Islet of Langerhans (tissue), 1 donor: ENCODE measurements at regions not wholly inside any gene's neighbourhood (a gene's known extent, or its start where the extent isn't known, plus 50 kb on each side); places are given as distances from the start of the nearest gene placed in this dataset.
A peak's percentile ranks its signal among the peaks of the same experiment; 100 is the strongest.

ENCODE experiments used
- FAIRE-seq: peaks from one replicate; lab custom pipeline; 2011; peaks lifted over from hg19 to GRCh38; lab: Jason Lieb, UNC

DNA sequence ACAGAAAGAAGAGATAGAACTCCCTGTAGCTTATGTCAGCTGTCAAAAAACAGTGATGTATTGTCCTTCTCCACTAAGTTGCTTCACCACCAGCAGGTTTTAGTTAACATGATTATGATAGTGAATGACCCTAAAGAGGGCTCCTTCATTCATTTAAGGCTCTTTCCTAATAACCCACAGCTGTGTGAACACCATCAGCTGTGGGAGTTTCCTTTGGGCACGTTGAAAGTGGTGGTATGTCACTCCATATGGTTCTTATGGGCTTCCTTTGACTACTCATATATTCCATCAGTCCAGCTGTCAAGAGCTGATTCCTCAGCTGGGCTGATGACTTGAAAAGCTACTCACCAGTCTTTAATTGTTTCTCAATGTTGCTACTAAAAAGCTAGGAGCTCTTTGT is 210.3 kb downstream of the UBE2E3 start:
- no peak for FAIRE-seq

DNA sequence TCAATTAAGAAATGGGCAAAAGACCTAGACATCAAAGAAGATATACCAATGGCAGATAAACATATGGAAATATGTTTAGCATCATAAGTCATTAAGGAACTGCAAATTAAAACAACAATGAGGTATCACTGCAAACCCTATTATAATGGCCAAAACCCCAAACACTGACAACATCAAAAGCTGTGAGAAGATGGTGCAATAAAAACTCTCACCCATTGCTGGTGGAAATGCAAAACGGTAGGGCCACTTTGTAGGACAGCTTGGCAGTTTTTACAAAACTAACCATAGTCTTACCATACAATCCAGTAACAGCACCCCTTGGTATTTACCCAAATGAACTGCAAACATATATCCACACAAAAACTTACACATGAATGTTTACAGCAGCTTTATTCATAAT is 213.1 kb downstream of the UBE2E3 start:
- FAIRE-seq, result no peak

DNA sequence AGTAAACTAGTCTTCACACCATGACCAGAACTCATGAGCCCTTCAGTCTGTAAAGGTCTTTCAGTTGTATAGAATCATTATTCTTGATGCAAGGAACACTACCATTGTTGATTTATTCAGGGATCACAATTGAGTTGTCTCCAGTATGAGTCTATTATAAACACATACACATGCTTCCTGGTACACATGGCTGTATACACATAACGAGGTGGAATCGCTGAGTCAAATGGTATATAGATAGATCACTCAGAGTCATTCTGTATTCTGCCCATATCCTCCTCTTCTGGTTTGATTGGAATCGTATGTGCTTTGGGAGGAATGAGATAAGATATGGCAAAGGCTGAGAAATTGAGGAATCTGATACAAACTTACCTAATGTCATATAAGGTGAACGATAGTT is 216.0 kb downstream of the UBE2E3 start:
- no peak for FAIRE-seq

DNA sequence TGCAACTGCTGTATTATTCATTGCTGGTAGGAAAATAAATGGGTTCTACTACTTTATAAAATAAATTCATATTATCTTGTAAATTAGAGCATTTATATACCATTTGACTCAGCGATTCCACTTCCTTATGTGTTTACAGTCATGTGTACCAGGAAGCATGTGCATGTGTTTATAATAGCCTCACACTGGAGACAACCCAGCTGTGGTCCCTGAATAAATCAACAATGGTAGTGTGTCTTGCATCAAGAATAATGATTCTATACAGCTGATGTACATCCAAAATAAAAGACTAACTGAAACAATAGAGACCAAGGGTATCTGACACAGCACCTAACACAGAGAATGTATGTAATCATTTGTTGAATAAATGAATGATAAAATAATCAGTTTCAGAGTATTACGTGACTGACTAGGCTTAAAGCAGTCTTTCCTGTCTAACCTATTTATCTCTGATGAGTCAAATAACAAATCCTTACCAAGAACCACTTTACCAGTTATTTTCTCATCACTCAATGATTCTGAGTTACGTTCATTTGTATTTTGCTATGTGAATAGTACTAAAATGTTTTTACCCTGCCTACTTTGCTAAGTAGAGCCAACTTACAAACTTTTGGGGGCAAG is 216.8 kb downstream of the UBE2E3 start:
- no peak for FAIRE-seq

DNA sequence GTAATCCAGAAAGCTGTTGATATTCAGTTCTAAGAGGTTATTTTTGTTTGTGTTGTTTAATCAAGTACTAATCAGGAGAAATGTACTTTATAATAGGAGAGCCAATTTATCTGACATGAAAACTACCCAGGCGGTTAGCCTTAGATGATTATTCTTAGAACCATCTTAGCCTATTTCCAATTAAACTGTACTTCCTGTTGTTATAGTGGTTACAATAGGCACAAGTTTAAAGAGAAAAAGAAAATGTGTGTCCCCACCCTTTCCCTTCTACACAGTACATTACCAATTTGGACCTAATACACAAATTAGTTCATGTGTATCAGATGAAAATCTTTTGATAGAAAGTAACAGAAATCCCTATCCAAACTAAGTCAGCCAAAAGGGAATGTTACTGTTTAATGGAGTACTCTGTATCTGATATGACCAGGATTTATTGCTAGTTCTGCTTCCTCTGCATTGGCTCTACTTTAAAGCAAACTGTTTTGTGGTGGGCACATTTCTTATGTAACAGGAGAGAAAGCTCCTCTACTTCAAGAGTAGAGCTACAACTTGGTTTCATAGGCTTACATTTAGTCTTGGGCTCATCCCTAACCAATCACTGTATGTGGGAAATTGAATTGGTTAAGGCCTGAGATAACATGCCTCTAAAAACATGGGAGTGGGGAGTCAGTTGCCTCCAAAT is 217.9 kb downstream of the UBE2E3 start:
- no peak for FAIRE-seq

DNA sequence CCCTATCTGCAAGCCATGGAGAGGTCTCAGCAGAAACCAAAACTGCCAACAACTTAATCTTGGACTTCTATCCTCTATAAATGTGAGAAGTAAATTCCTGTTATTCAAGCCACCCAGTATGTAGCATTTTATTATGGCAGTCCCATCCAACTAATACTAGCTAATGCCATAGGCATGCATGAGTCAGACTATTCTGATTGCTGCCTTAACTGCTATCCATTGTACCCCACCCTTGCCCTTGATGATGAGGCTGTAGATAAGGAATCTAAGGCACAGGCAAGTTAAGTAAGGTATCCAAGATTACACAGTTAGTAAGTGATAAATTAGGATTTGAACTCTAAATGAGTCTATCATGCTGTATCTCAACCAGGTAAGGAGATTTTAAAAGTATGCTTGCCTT is 223.0 kb downstream of the UBE2E3 start:
- no peak for FAIRE-seq

DNA sequence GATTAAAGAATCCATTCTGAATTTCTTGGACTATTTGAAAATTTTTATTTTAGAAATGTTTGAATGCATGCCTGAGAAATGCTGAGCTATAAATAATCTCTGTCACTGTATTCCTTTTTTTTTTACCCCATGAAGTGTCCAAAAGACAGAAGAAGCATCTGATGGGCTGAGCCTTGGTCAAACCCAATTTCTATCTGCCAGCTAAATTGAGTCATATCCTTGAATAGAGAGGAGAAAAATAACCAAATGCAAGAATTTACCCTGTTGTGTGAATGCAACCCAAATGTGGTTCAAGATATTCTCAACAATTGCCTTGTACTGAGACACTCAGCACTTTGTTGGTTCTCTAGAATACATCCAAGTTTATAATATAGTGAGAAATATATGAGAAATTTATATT is 223.5 kb downstream of the UBE2E3 start:
- FAIRE-seq, result no peak

DNA sequence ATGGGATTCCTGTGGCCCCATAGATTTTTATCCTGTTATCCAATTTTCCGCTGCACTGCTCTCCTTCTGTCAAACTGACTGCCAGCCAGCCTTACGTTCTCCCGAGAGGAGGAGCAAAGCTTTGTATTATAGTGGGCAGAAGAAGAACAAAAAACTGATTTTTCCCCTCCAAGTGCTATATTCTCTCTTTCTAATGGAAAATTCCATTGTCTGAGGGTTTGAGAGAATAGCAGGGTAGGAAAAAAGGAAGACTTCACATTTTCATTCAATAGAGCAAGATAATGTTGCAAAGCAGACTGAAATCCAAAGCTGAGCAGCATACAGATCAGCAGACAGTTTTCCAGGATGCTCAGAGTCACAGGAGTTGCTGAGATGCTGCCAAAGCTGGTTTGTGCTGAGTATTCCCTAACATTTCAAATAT is 238.0 kb downstream of the UBE2E3 start:
- FAIRE-seq, result no peak

DNA sequence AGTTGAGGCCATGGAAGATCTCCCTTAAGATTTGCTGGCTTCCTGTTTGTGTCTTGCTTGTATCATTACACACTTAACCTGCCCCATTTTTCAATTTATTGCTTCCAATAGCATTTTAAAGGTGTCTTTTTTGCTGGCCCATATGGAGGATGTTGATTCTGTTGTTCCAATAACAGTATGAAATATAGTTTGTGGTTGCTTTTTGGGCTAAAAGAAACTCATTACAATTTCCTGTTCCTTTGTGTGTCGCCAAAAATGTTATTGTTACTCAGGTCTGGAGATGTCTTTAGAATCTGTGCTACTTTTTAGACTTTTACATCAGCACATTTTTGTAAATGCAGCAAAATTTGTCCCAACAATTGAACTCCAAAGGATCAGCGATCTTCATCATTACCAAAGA is 234.0 kb upstream of the ITGA4 start:
- no peak for FAIRE-seq

DNA sequence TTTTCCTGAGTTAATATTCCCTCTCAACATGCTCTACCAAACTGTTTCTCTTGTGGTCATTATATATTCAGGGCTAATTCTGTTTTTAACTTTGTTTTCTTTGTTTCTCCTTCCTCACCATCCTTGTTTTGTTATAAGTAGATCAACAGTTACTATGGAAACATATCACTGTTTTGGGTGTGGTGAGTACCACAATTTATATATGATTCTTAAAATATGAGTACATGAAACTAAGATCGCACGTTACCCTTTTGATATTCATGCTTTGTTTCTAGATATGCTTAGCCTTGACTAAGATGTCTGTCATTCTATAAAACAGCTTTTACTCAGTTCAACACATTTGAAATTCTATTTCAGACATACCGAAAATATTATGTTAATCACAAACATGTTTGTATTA is 232.3 kb upstream of the ITGA4 start:
- FAIRE-seq, result no peak

DNA sequence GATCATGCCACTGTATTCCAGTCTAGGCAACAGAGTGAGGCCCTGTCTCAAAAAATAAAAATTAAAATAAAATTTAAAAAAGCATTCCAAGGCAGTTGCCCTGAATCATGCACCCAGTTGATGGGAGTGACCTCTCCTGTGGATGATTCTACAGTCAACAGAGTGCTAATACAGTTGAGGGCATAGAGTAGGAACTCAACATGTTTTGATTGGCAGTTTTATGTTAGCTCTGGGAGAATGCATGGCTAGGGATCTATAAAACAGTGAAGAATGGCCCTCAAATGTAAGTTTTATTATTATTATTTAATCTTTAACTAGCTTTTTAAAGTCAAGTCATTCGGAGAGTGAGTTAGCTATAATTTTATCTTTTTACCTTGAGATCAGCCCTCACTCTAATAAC is 228.5 kb upstream of the ITGA4 start:
- no peak for FAIRE-seq

DNA sequence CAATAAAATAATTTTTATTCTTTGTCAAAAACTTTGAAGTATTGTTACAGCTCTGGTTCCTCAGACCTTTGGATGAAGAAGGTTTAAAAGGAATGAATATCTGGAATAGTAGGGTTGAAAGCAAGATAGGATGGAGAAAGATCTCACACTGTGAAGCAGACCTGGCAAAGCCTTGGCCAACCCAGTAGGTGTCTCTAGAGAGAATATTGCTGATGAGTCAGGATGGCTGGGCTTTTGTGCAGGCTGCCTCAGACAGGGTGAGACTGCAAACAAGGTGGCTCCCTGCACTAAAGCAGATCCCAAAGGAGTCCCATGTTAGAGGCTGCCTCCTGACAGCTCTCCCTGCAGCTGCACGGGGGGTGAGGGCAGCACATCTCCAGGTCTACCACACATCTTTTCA is 226.0 kb upstream of the ITGA4 start:
- no peak for FAIRE-seq

DNA sequence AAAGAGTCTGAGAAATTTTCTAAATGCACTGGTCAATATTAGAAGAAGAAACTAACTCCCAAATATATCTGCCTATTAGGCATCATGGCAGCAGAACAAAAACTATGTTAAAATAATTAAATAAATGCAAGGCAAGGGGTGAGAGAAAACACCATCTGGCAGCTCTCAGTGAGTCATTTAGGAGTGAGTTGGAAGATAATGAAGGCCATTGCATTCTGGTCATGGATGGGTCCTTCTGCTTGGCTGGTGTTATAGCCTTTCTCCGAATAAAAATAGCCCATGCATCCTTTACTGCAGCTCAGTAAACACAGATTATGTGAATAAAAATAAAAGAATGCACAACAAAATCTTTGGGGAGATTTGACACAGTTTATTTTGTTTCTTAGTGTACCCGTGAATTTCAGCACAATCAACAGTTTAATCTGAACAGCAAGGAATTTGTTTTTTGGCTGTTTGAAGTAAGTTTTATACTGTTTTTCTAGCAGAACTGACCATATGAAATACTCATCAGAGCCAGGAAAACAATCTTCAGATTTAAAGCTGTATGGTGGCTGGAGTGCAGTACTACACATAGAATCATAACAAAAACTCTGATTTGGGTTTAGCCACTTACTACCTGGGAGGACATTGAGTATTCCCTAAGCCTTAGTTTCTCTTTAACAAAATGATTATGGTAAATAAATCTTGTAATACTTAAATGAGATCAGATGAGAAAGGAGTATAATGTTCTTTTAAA is 225.1 kb upstream of the ITGA4 start:
- peak; percentile 27 for FAIRE-seq

DNA sequence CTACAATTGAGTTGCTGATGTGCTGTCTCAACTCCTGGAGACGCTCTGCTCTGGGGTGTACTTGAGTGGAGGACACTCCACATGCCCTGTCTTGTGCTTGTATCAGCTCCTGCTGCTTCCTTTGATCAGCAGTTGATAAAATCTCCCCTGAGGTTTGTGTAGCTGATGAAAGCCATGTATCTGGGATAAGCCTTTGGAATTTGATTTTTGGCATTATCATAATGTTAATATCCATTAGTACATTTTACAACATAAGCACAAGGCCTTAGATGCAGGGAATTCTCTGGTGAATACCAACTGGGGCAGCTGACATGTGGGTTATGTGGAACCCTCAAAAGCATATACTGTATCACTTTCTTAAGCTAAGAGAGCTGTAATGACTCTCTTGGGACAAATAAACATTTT is 222.7 kb upstream of the ITGA4 start:
- no peak for FAIRE-seq

DNA sequence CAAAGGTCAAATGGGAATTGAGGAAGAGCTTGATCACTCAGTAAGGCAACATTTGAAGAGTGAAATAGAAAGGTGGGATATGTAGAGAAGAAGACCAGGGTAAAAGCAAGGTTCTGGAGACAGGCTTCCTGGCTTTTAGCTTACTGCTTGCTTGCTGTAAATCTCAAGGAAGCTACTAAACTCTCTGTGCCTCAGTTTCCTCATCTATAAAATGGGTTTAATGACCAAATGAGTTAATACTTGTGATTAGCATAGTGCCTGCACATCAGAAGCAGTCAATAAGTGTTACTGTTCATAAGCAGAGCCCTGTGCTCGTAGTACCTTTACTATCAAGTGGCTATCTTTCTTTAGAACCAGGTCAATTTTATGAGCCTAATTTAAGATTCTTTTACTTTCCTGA is 222.2 kb upstream of the ITGA4 start:
- FAIRE-seq, result no peak

DNA sequence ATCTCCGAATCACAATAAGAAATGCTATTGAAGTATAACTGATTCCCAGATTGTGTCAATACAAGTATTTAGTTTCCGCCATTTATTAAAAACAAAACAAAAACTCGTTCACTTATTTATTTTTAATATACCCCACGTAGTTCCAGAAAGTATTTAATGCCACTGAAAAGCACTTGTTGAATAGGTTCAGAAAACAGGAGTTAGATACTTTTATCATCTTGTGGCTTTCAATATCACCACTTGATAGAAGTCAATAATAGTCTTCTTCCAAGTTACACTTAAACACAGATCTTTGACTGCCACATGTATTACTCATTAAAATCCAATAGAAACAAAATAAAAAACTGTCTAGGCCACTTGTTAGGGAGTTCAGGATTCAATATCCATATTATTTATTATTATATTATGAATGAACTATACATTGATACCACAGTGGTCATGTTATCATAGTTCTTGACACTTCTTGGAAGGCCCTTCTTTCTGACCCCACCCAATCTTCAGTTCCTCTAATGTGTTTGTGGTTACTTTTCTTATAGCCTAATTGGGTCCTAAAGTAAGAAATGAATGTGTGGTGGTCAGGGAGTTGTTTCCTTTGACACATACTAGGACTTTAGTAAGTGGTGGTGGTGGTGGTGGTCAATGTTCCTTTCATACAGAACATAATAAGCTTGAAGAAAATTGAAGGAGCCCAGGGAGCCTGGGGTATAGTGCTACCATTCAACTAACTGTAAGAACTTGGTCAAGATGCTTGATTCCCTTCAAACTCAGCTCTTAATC is 221.3 kb upstream of the ITGA4 start:
- FAIRE-seq, result no peak

DNA sequence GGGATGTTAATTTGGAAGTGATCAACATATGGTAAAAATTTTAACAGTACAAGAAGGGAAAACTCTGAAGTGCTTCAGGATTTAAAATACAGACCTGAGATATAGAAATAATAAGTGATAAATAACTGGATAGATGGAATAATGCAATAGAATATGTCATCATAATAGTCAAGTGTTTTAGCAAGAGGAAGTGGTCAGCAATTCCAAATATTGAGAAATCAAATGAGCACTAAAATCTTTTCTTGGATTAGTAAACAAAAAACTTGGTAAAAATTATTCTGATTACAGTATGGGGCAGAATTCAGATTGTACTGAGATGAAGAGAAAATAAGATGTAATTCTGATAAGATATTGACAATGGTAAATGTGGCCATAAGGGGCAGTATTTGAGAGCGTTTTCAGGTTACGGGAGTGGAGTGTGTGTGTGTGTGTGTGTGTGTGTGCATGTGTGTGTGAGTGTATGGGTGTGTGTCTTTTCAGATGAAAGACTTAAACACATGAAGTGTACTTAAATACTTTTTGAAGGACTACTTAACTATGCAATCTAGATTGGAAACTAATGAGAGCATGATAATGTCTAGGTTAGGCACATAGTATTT is 217.9 kb upstream of the ITGA4 start:
- no peak for FAIRE-seq

DNA sequence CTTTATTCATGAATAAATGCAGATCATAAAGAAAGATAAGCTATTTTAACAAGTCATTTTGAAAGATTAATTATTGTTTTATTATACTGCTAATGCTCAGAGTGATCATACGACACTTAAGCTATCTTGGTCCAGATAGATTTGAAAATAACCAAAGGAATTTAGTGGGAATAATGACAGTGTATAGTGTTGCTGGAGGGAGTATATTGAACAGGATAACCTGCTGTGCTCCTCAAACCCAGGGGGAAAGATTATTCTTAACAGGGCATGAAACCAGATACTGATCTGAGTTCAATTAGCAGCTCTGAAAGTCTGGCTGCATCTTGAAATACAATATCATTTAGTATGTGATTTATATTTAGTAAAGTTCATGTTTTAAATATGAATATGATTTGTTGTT is 216.3 kb upstream of the ITGA4 start:
- no peak for FAIRE-seq

DNA sequence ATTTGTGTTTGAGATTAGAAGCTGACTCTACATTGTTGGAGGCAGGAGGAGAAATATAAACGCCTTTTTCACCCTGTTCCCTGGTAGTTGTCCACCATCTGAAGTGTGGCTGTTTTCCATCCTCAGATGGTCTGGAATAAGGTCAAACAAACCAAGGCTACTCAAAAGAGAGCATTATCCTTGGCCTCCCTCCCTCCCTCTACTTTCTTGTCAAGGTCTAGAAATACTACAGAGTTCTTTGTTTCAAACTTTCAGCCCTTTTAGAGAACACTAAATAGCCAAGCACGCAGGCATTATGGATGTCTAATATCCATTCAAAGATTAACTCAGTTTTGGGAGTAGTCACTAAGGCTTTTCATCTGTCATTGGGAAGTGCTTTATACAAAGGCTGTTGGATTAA is 215.8 kb upstream of the ITGA4 start:
- no peak for FAIRE-seq

DNA sequence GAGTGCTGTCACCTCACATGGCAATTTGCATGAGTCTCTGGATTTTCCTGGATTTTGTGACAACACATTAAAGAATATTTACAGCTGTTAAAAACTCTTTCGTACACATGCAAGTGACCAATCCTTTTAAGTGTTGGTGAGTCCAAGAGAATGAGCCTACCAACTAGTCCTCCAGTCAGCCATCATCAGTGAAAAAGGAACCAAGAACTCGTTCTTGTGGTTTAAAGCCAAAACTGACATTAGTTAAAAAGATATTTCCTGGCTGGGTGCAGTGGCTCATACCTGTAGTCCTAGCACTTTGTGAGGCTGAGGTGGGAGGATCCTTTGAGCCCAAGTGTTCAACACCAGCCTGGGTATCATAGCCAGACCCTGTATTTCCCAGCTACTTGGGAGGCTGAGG is 215.4 kb upstream of the ITGA4 start:
- FAIRE-seq, result no peak

DNA sequence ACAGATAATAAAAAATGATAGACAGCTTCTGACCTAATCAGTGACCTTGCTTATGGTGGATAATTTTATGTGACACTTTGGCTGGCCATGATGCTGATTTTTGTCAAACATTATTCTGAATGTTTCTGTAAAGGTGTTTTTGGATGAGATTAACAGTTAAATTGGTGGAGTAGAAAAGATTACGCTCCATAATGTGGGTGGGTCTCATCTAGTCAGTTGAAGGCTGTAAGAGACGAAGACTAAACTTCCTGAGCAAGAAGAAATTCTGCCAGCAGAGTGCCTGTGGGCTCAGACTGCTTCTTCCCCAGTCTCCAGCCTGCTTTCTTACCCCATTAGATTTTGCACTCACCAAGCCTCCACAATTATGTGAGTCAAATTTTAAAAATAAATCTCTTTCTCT is 214.9 kb upstream of the ITGA4 start:
- FAIRE-seq, result no peak

DNA sequence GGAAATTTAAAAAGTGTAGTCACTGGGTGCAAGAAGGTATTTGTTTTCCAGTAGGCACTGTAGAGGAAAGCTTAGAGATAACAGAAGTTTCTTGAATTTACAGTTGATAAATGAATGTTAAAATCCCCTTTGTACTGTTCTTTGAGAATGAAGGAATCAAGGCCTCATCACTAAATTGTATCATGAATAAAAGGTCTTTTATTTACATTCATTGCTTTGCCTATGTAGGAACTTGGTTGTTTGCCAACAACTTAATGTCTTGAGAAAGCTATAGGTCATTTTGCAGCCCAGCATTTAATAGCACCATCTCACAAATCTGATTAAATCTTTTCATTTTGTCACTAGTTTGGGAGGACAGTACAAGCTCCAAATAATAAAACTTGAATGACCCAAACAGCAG is 213.9 kb upstream of the ITGA4 start:
- no peak for FAIRE-seq

DNA sequence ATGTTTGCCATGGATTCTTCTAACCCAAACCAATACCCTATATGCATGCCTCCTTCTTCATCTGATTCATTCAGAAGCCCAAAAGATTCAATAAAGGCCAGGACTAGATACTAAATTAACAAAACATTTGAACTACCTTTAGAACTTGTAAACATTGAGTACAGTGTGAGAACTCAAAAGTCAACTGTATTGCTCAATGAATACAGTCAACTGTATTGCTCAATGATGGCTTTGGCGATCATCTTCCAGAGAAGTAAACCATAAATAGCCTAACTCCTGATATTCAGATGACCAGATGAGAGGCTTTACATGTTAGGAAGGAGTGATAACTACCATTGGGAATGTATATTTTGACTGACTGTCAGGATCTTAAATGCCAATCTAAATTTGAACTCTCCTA is 206.5 kb upstream of the ITGA4 start:
- no peak for FAIRE-seq
